Neural cell (in vitro differentiated cells): ENCODE measurements at regions not wholly inside any gene's neighbourhood (a gene's known extent, or its start where the extent isn't known, plus 50 kb on each side); places are given as distances from the start of the nearest gene placed in this dataset.

ENCODE experiments used
- H2AFZ ChIP-seq: fragments of 200-600, 300-800 bp; sonication (generic), shearing (Covaris generic); 2 replicates; pipeline ENCODE4 v1.6.0; 2014; ENCODE audit warnings: low read depth, mild to moderate bottlenecking, antibody characterized with exemption, low read length, moderate library complexity
- H3F3A ChIP-seq: fragments of 200-600 bp; shearing (Covaris generic); 2 replicates; pipeline ENCODE4 v1.6.1; 2016; ENCODE audit warnings: mild to moderate bottlenecking, moderate library complexity, mixed read lengths, antibody characterized with exemption, low read length; ENCODE audit not compliant: insufficient read depth, poor library complexity, severe bottlenecking
- H3K27ac ChIP-seq: fragments of 200-600, 300-800 bp; sonication (generic), shearing (Covaris generic); 2 replicates; pipeline ENCODE4 v1.5.1; 2014; ENCODE audit warnings: mild to moderate bottlenecking, low read length, moderate library complexity
- H3K27me3 ChIP-seq: fragments of 300-800, 200-600 bp; sonication (generic), shearing (Covaris generic); 2 replicates; pipeline ENCODE4 v1.6.0; 2014; ENCODE audit warnings: mild to moderate bottlenecking, low read depth, low read length, moderate library complexity; ENCODE audit not compliant: insufficient read depth
- H3K36me3 ChIP-seq: fragments of 300-800, 200-600 bp; sonication (generic), shearing (Covaris generic); 2 replicates; pipeline ENCODE4 v1.5.1; 2014; ENCODE audit warnings: mild to moderate bottlenecking, antibody characterized with exemption, low read length, moderate library complexity; ENCODE audit not compliant: insufficient read depth
- H3K4me2 ChIP-seq: fragments of 300-800, 200-600 bp; sonication (generic), shearing (Covaris generic); 2 replicates; pipeline ENCODE4 v1.6.0; 2014; ENCODE audit warnings: mild to moderate bottlenecking, low read length
- H3K4me3 ChIP-seq: fragments of 300-800, 200-600 bp; sonication (generic), shearing (Covaris generic); 2 replicates; pipeline ENCODE4 v1.5.1; 2014; ENCODE audit warnings: mild to moderate bottlenecking, low read length, moderate library complexity
- H3K79me2 ChIP-seq: fragments of 200-600 bp; shearing (Covaris generic); replicated peaks from 2 replicates; pipeline ENCODE4 v1.6.0; 2014; ENCODE audit warnings: mild to moderate bottlenecking, low read length, moderate library complexity; ENCODE audit not compliant: insufficient read depth
- H3K9ac ChIP-seq: fragments of 300-800, 200-600 bp; sonication (generic), shearing (Covaris generic); 2 replicates; pipeline ENCODE4 v1.6.1; 2016; ENCODE audit warnings: mild to moderate bottlenecking, low read length, mixed read lengths
- H3K9me2 ChIP-seq: fragments of 200-600 bp; shearing (Covaris generic); 2 replicates; pipeline ENCODE4 v1.6.1; 2016; ENCODE audit warnings: mild to moderate bottlenecking, low read length, mixed read lengths; ENCODE audit not compliant: insufficient read depth
- H3K9me3 ChIP-seq: fragments of 200-600, 300-800 bp; sonication (generic), shearing (Covaris generic); 2 replicates; pipeline ENCODE4 v1.6.1; 2016; ENCODE audit warnings: mild to moderate bottlenecking, mixed run types, low read length, moderate library complexity, mixed read lengths
- H4K20me1 ChIP-seq: fragments of 200-600 bp; shearing (Covaris generic); 2 replicates; pipeline ENCODE4 v1.6.1; 2016; ENCODE audit warnings: mild to moderate bottlenecking, mixed run types; ENCODE audit not compliant: insufficient read depth
- EP300 ChIP-seq: fragments of 450-650 bp; conservative IDR thresholded peaks from 2 replicates; pipeline ENCODE4 v1.6.1; 2014; ENCODE audit warnings: antibody characterized with exemption, mild to moderate bottlenecking, moderate library complexity; ENCODE audit not compliant: poor library complexity, severe bottlenecking
- EZH2 ChIP-seq: fragments of 200-600, 300-800 bp; shearing (Covaris generic), sonication (generic); IDR thresholded peaks from 2 replicates; pipeline ENCODE4 v1.6.1; 2014; ENCODE audit warnings: antibody characterized with exemption, low read length, borderline replicate concordance, mild to moderate bottlenecking; ENCODE audit not compliant: insufficient read depth, poor library complexity, severe bottlenecking
- MXI1 ChIP-seq: fragments of 450-650 bp; conservative IDR thresholded peaks from 2 replicates; pipeline ENCODE4 v1.6.1; 2014; ENCODE audit warnings: antibody characterized with exemption, mild to moderate bottlenecking; ENCODE audit not compliant: poor library complexity, severe bottlenecking
- POLR2AphosphoS5 ChIP-seq: IDR thresholded peaks from 2 replicates; pipeline ENCODE4 v1.6.1; 2012
- RAD21 ChIP-seq: fragments of 450-650 bp; conservative IDR thresholded peaks from 2 replicates; pipeline ENCODE4 v1.6.1; 2014; ENCODE audit warnings: antibody characterized with exemption, mild to moderate bottlenecking, moderate library complexity
- SMC3 ChIP-seq: fragments of 450-650 bp; conservative IDR thresholded peaks from 2 replicates; pipeline ENCODE4 v1.6.1; 2014; ENCODE audit warnings: antibody characterized with exemption, mild to moderate bottlenecking, moderate library complexity; ENCODE audit not compliant: poor library complexity
- TAF1 ChIP-seq: IDR thresholded peaks from 2 replicates; pipeline ENCODE4 v1.6.1; 2012; ENCODE audit warnings: low read depth
- TF ChIP-seq, protein P1 (sequence below): fragments of 450-650 bp; IDR thresholded peaks from 2 replicates; pipeline ENCODE4 v1.5.1; 2014; ENCODE audit warnings: antibody characterized with exemption, mild to moderate bottlenecking, moderate library complexity; ENCODE audit not compliant: poor library complexity, severe bottlenecking
- TF ChIP-seq, protein P2 (sequence below): IDR thresholded peaks from 2 replicates; pipeline ENCODE4 v1.6.1; 2012; ENCODE audit warnings: borderline replicate concordance

DNA sequence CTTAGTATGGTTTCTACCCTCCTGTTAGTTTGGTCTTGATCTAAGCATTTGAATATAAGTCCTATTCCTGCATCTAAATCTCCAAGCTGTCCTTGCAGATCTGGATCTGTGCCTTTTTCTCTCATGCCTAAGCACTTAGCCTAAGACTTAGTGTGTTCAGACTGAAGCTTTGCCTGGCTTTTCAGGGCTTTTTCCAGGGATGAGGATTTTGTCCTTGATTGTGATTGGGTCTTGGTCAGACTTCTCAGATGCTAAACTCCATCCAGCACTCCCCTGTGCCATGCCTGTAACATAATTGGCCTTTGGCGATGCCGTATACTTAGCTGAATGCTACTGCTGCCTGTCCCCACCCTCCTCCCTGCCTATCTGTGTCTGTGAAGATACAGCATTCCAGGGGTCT is 98.1 kb upstream of the NRIP1 start:
- Histone ChIP-seq H3K79me2 (no peaks in the 10 kb centered on the region), H3K9ac (no peak overlapping the region), H3F3A (no peaks in the 10 kb centered on the region), H3K27me3 (no peaks in the 10 kb centered on the region), H2AFZ (no peak overlapping the region), H3K9me3 (no peaks in the 10 kb centered on the region), H3K36me3 (no peaks in the 10 kb centered on the region), H4K20me1 (no peaks in the 10 kb centered on the region), H3K27ac (no peak overlapping the region), H3K4me3 (no peak overlapping the region), H3K9me2 (no peaks in the 10 kb centered on the region), H3K4me2 (no peak overlapping the region)
- no peak for TF ChIP-seq POLR2AphosphoS5
- TF ChIP-seq, protein P1, sequence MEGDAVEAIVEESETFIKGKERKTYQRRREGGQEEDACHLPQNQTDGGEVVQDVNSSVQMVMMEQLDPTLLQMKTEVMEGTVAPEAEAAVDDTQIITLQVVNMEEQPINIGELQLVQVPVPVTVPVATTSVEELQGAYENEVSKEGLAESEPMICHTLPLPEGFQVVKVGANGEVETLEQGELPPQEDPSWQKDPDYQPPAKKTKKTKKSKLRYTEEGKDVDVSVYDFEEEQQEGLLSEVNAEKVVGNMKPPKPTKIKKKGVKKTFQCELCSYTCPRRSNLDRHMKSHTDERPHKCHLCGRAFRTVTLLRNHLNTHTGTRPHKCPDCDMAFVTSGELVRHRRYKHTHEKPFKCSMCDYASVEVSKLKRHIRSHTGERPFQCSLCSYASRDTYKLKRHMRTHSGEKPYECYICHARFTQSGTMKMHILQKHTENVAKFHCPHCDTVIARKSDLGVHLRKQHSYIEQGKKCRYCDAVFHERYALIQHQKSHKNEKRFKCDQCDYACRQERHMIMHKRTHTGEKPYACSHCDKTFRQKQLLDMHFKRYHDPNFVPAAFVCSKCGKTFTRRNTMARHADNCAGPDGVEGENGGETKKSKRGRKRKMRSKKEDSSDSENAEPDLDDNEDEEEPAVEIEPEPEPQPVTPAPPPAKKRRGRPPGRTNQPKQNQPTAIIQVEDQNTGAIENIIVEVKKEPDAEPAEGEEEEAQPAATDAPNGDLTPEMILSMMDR, result no peak

DNA sequence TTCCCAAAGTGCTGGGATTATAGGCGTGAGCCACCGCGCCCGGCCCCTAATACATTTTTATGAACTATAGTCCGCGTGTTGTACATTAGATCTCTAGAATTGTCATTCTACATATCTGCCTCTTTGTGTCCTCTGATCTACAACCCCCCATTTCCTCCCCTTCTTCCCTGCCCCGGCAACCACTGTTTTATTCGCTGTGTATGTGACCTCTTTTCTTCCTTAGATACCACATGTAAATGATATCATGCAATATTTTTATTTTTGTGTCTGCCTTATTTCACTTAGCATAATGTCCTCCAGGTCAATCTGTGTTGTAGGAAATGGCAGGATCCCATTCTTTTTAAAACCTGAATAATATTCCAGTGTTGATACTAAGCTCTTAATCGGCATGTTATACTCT is 99.5 kb upstream of the NRIP1 start:
- Histone ChIP-seq H3K27ac (no peak overlapping the region), H3K27me3 (no peaks in the 10 kb centered on the region), H3F3A (no peaks in the 10 kb centered on the region), H3K36me3 (no peaks in the 10 kb centered on the region), H3K9me3 (no peaks in the 10 kb centered on the region), H3K9me2 (no peaks in the 10 kb centered on the region), H3K79me2 (no peaks in the 10 kb centered on the region), H2AFZ (no peak overlapping the region), H3K4me3 (no peak overlapping the region), H3K9ac (no peak overlapping the region), H3K4me2 (no peak overlapping the region), H4K20me1 (no peaks in the 10 kb centered on the region)
- no peak for TF ChIP-seq TAF1
- TF ChIP-seq MXI1, result no peak
- TF ChIP-seq, protein P2, sequence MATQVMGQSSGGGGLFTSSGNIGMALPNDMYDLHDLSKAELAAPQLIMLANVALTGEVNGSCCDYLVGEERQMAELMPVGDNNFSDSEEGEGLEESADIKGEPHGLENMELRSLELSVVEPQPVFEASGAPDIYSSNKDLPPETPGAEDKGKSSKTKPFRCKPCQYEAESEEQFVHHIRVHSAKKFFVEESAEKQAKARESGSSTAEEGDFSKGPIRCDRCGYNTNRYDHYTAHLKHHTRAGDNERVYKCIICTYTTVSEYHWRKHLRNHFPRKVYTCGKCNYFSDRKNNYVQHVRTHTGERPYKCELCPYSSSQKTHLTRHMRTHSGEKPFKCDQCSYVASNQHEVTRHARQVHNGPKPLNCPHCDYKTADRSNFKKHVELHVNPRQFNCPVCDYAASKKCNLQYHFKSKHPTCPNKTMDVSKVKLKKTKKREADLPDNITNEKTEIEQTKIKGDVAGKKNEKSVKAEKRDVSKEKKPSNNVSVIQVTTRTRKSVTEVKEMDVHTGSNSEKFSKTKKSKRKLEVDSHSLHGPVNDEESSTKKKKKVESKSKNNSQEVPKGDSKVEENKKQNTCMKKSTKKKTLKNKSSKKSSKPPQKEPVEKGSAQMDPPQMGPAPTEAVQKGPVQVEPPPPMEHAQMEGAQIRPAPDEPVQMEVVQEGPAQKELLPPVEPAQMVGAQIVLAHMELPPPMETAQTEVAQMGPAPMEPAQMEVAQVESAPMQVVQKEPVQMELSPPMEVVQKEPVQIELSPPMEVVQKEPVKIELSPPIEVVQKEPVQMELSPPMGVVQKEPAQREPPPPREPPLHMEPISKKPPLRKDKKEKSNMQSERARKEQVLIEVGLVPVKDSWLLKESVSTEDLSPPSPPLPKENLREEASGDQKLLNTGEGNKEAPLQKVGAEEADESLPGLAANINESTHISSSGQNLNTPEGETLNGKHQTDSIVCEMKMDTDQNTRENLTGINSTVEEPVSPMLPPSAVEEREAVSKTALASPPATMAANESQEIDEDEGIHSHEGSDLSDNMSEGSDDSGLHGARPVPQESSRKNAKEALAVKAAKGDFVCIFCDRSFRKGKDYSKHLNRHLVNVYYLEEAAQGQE, result no peak

DNA sequence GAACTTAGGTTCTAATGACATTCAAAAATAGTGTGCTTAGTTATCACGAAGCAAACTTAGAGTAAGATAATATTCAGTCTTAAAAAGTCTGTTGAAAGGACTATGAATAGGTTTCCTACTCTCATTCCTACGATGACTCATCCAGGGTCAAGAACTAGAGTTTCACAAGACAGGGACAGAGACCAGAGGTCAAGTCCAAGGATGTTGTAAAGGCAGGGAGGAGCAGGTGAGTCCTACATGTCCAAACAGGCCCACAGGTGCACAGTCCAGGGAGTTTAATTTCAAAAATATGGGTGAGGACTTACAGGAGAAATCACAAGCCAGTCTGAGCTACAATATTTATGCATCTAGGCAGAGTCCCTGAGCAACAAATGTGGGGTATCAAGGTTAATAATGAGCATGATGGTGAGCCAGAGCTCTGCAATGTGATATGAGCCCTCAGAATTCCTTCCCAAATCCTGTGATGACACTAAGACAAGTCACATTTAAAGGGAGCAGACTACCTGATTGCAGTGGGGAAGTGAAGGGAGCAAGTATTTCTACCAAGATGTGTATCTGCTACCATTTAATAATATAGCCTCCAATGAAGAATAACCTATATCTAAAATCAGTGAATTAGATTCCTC is 100.0 kb upstream of the NRIP1 start:
- H3K9ac ChIP-seq, result no peak overlapping the region
- no peaks in the 10 kb centered on the region for H3K36me3 ChIP-seq
- H4K20me1 ChIP-seq, result no peaks in the 10 kb centered on the region
- H3K9me3 ChIP-seq, result no peaks in the 10 kb centered on the region
- no peaks in the 10 kb centered on the region for H3K9me2 ChIP-seq
- TF ChIP-seq, protein P1, result no peak
- TF ChIP-seq POLR2AphosphoS5, result no peak
- TF ChIP-seq, protein P2, result no peak
- TF ChIP-seq EZH2, result no peak
- TF ChIP-seq EP300, result no peak
- no peak for TF ChIP-seq RAD21
- TF ChIP-seq MXI1, result no peak
- no peak for TF ChIP-seq SMC3
- no peak for TF ChIP-seq TAF1
- H3K4me3 ChIP-seq, result no peak overlapping the region
- no peak overlapping the region for H2AFZ ChIP-seq
- H3F3A ChIP-seq, result no peaks in the 10 kb centered on the region
- no peak overlapping the region for H3K27ac ChIP-seq
- H3K27me3 ChIP-seq, result no peaks in the 10 kb centered on the region
- H3K4me2 ChIP-seq, result no peak overlapping the region
- H3K79me2 ChIP-seq, result no peaks in the 10 kb centered on the region
